Neural crest cell (in vitro differentiated cells): ENCODE measurements at regions not wholly inside any gene's neighbourhood (a gene's known extent, or its start where the extent isn't known, plus 50 kb on each side); places are given as distances from the start of the nearest gene placed in this dataset.

Experiments used
- DNase-seq: peaks from one replicate; pipeline ENCODE4 v3.0.0; 2021; ENCODE audit warnings: low read depth, mixed read lengths, low spot score
- H3K27ac Mint-ChIP-seq: one replicate; pipeline ENCODE4 v1.8.0; 2021; ENCODE audit warnings: mild to moderate bottlenecking, mixed read lengths; ENCODE audit not compliant: unreplicated experiment
- H3K27me3 Mint-ChIP-seq: 2 replicates; pipeline ENCODE4 v1.8.0; 2021; ENCODE audit warnings: low read depth, mild to moderate bottlenecking, mixed read lengths
- H3K36me3 Mint-ChIP-seq: 2 replicates; pipeline ENCODE4 v1.8.0; 2021; ENCODE audit warnings: low read depth, mild to moderate bottlenecking, mixed read lengths
- H3K4me1 Mint-ChIP-seq: 2 replicates; pipeline ENCODE4 v1.8.0; 2021; ENCODE audit warnings: mixed read lengths
- H3K4me3 Mint-ChIP-seq: one replicate; pipeline ENCODE4 v1.8.0; 2021; ENCODE audit warnings: mild to moderate bottlenecking, mixed read lengths
- H3K9me3 Mint-ChIP-seq: 2 replicates; pipeline ENCODE4 v1.8.0; 2021; ENCODE audit warnings: mixed read lengths
- TF ChIP-seq, protein P1 (sequence below): fragments of 200-600 bp; sonication (generic); conservative IDR thresholded peaks from 2 replicates; pipeline ENCODE4 v1.5.0; 2021; ENCODE audit warnings: antibody characterized with exemption, mild to moderate bottlenecking

DNA sequence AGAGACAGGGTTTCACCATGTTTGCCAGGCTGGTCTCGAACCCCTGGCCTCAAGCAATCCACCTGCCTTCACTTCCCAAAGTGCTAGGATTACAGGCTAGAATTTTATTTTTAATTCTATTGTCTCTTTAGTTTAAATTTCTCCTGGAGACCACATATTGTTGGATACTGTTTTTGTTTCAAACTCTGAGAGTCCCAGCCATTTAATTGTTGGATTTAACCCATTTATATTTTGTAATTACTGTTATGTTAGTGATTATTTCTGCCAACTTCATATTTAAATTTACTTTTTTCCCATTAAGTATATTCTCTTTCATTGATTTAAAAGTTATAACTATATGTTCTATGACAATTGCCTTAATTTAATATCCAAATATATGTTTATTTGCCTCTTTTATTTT lies 185.6 kb downstream of the ZNF248 start:
- Mint-ChIP-seq H3K9me3 (peaks cover 15% of the 10 kb centered on the region), H3K27ac (no peak overlapping the region)

GRCh38 chr10:37667736-37668135 lies 189.7 kb downstream of the ZNF248 start:
- H3K9me3 Mint-ChIP-seq: peaks cover 20% of the 10 kb centered on the region
- H3K27ac Mint-ChIP-seq: no peak overlapping the region

More for the DNA sequence above, 185.6 kb downstream of the ZNF248 start:
- TF ChIP-seq, protein P1, sequence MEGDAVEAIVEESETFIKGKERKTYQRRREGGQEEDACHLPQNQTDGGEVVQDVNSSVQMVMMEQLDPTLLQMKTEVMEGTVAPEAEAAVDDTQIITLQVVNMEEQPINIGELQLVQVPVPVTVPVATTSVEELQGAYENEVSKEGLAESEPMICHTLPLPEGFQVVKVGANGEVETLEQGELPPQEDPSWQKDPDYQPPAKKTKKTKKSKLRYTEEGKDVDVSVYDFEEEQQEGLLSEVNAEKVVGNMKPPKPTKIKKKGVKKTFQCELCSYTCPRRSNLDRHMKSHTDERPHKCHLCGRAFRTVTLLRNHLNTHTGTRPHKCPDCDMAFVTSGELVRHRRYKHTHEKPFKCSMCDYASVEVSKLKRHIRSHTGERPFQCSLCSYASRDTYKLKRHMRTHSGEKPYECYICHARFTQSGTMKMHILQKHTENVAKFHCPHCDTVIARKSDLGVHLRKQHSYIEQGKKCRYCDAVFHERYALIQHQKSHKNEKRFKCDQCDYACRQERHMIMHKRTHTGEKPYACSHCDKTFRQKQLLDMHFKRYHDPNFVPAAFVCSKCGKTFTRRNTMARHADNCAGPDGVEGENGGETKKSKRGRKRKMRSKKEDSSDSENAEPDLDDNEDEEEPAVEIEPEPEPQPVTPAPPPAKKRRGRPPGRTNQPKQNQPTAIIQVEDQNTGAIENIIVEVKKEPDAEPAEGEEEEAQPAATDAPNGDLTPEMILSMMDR: no peak
- DNase-seq: no peak
- H3K36me3 Mint-ChIP-seq: peaks cover 5% of the 10 kb centered on the region
- no peak overlapping the region for H3K4me3 Mint-ChIP-seq
- no peaks in the 10 kb centered on the region for H3K27me3 Mint-ChIP-seq
- H3K4me1 Mint-ChIP-seq: no peaks in the 10 kb centered on the region

GRCh38 chr10:37654466-37654865 lies 202.9 kb downstream of the ZNF248 start:
- Mint-ChIP-seq H3K27ac (no peak overlapping the region), H3K9me3 (peaks cover 24% of the 10 kb centered on the region), H3K36me3 (peaks cover 11% of the 10 kb centered on the region), H3K27me3 (no peaks in the 10 kb centered on the region), H3K4me1 (no peaks in the 10 kb centered on the region), H3K4me3 (no peak overlapping the region)
- no peak for DNase-seq
- TF ChIP-seq, protein P1: no peak

More at GRCh38 chr10:37667736-37668135, 189.7 kb downstream of the ZNF248 start:
- Mint-ChIP-seq H3K4me1 (no peaks in the 10 kb centered on the region), H3K27me3 (no peaks in the 10 kb centered on the region), H3K4me3 (no peak overlapping the region), H3K36me3 (peaks cover 2% of the 10 kb centered on the region)
- TF ChIP-seq, protein P1: no peak
- no peak for DNase-seq

DNA sequence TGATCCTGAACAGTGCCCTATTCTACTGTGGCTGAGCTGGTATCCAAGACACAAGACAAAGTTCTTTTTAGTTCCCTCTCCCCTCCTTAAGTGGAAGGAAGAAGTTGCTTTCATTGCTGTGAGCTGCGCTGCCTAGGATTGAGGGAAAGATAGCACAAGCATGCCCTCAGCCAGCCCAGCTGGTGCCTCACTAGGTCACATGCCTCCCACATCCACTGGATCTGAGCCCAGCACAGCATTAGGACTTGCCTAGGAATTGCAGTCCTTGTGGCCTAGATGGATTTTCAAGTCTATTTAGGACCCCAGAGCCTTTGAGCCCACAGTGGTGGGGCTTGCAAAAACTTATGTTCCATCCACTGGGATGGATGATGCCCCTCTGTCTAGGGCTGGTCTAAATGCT lies 214.2 kb downstream of the ZNF248 start:
- H3K36me3 Mint-ChIP-seq: peaks cover 14% of the 10 kb centered on the region
- peaks cover 14% of the 10 kb centered on the region for H3K9me3 Mint-ChIP-seq
- no peaks in the 10 kb centered on the region for H3K27me3 Mint-ChIP-seq
- H3K4me1 Mint-ChIP-seq: no peaks in the 10 kb centered on the region
- TF ChIP-seq, protein P1: no peak
- no peak overlapping the region for H3K27ac Mint-ChIP-seq
- no peak overlapping the region for H3K4me3 Mint-ChIP-seq
- DNase-seq: no peak

- TF ChIP-seq, protein P1: no peak
- H3K27ac Mint-ChIP-seq: no peak overlapping the region
- peaks cover 17% of the 10 kb centered on the region for H3K36me3 Mint-ChIP-seq
- peaks cover 30% of the 10 kb centered on the region for H3K9me3 Mint-ChIP-seq
- no peak overlapping the region for H3K4me3 Mint-ChIP-seq
- H3K4me1 Mint-ChIP-seq: no peaks in the 10 kb centered on the region
- H3K27me3 Mint-ChIP-seq: no peaks in the 10 kb centered on the region
- no peak for DNase-seq
These were observed 217.1 kb downstream of the ZNF248 start for GRCh38 chr10:37640301-37640700.

DNA sequence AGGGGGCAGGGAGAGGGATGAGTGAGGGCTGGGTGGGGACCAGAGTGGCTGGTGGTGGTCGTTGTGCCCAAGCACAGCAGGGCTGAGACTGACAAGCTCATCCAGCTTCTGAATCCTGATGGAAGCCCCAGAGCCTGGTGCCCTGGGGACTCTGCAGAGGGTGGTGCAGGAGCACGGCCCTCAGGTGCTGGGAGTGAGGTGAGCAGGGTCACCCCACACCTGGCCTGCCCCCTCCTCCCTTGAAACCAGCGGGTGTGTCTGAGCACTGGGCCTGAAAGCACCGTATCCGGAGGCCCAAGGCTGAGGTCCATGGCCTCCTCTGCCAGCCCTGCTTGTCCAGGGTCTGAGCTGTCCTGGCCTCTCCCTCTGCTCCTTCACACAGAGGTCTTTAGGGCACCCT lies 218.2 kb downstream of the ZNF248 start:
- H3K36me3 Mint-ChIP-seq: peaks cover 17% of the 10 kb centered on the region
- TF ChIP-seq, protein P1: no peak
- H3K27ac Mint-ChIP-seq: no peak overlapping the region
- H3K27me3 Mint-ChIP-seq: no peaks in the 10 kb centered on the region
- H3K4me3 Mint-ChIP-seq: no peak overlapping the region
- no peaks in the 10 kb centered on the region for H3K4me1 Mint-ChIP-seq
- no peak for DNase-seq
- H3K9me3 Mint-ChIP-seq: peaks cover 30% of the 10 kb centered on the region
